GM21367 (cell line): ENCODE measurements at regions not wholly inside any gene's neighbourhood (a gene's known extent, or its start where the extent isn't known, plus 50 kb on each side); places are given as distances from the start of the nearest gene placed in this dataset.
"Not testable (repeated sequence)": the region's sequence is repeated elsewhere in the genome, so short reads cannot be mapped to it uniquely, and the experiment has no call there.

Experiments used
- ATAC-seq: cut with Tn5 transposase; IDR thresholded peaks from one replicate; pipeline ENCODE4 v1.9.1; 2021; ENCODE audit not compliant: unreplicated experiment

DNA sequence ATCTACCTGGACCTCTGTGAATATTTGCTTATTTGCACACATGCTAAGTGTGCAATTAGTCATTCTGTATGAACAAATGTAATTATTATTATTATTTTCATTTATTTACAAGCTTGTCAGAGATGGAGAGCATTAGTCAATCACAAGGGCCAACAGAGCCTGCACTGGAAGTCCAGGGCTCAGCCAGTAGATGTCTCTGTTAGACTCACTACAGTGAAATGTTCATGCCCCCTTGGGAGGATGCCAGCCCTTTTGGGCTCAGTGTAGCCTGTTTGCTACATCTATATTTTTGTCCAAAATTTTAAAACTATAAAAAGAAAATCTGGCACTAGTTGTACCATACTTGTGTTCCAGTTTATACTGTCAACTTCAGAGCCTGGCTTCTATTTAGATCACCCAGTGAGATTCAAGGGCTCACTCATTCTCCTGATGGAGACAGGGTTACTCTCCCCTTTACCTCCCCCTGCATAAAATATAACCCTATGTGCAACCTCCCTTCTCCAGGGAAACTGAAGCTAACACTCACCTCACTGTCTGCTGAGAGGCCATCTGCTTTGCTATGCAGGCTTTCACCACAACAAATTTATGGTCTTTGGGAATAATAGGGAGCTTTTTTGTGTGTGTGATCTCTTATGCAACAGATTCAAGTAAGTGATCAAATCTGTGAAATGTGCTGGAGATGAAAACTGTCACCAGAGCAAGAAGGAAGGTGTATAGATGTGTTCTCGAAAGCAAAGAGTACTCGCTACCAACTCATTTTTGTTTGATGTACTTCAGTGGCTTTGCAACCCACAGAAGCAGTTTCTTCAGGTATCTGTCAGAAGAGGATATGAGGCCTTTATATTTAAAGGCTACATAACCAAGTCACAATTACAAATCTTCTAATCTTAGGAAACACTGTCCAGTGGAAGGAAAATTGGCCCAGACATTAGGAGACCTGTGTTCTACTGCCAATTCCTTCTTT, 99.9 kb upstream of the TLE4 start:
- no peak for ATAC-seq

DNA sequence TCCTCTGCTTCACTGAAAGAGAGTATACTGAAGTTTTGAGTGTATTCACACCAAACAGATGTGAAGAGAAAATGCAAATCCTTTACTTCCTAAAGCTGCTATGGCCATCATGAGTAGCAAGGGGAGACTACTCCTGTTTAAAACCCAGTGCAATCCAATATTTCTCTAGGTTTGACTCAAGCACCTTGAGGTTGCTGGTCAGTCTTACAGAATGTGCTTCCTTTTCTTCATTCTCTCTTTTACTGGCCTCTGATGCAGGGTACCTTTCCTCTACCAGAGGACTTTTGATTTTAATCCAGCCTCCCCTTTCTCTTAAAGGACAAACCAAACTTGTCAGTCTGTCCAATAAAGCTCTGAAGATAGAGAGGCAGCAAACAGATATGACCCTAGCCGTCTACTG, 98.1 kb upstream of the TLE4 start:
- ATAC-seq: no peak

DNA sequence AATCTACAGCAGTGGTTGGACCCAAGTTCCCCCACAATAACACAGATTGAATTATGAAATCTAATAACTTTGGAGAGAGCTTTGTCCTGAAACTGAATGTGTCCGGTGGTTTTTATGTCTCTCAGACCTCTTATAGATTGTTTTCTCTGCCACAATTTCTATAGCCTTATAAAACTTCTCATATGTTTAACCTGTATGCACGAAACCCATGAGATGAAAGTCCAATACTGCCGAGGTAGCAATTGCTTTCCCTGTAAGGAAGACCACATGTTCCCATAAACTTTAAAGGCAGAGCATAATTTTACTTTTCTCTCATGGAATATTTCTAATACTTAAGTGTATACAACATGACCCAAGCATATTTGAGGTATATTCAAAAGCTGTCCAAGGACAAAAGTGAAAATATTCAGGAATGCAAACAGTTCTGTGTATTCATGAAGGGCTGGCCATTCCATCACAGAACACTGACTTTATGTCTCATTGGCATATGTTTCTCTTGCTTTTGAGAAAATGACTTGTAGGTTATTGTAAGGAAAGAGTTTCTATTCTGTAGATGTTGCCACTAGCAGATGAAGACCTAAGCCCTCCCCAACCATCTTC, 94.4 kb upstream of the TLE4 start:
- no peak for ATAC-seq

DNA sequence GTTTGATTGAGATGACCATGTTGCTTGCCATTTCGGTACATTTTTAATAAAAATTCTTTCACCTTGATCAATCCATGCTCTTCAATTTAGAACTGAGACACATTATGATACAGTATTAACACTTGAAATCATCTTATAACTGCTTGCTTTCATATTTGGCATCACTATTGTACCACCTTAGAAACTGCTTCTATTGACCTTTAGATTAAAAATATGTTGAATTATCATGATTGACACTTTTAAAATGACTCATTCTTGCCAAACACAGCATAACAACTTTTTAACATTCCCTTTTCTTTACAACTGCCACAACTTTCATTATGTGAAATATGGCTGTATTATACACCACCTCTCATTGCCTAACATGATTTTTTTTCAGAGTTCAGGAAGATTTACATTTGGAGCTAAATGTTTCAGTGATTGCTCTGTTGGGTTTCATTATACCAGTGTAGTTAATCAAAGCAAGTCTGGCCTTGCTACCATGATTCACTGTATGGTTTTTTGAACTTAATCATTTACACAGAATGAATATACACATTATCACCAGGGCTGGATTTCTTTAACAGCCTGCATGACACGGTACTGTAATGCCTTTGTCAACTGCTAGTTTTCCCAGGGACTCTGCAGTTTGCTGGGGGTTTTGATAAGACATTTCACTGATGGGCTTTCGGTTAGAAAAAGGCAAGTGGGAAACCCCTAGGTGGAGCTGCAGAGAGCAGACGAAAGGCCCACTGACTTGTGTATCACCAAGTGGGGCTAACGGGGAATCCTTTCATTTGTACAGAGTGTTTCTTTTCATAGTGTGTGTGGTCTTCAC, 93.6 kb upstream of the TLE4 start:
- peak; percentile 71 for ATAC-seq

DNA sequence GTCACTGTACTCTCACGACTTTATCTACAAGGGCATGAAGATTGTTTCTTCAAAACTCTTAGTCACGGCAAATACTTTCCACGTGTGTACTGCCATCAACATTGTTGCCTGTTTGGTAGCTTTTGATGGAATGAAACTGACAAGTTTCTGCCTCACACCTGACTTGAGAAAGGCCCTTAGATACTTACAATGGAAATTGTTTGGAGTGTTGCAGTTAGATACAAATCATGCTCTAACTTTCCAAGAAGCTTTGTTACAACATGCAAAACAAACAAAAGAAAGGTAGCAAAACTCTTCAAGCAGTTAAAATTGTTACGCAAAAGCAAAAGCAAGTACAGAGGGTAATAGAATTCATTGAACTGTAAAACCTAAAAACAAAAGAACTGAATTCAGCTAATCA, 91.1 kb upstream of the TLE4 start:
- ATAC-seq: no peak

DNA sequence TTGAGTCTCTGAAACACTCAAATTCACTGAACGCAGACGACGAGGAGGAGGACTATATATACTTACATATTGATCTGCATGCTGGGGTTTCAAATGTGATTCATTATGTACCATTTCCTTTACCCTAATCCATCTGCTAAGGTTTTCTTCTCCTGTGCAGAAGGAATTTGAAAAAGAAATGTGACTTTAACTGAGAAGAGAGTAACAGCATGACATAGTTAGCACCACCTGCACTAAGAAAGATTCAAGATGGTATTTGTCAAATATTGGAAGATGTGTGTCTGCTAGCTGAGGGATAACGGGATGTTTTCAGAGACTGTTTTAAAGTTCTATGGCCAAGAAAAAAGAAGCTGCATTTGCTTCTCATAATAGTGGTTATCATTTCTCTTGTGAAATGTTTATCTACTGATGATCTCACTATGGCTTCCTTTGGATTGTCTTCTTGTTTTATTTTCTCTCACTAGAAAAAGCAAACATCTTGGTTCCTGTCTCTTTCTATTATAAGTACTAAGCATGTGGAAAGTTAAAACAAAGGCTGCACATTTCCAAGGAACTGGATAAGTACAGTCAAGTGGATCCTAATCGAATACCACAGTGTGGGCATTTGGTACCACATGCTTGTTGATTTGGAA, 89.8 kb upstream of the TLE4 start:
- no peak for ATAC-seq

DNA sequence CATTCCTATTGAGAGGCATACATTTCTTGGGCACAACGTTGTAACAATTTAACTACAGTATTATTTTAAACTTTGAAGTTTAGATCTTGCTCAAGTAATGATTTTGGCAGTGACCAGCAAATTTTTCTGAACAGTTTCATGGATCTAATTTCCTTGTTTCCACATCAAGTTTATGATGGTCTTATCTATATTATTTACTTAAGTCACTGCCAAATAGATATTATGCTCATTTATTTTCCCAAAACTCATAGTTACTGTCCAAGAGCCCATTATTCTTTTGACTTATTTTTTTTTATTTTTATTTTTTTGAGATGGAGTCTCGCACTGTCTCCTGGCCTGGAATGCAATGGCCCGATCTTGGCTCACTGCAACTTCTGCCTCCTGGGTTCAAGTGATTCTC, 86.5 kb upstream of the TLE4 start:
- ATAC-seq: no peak

DNA sequence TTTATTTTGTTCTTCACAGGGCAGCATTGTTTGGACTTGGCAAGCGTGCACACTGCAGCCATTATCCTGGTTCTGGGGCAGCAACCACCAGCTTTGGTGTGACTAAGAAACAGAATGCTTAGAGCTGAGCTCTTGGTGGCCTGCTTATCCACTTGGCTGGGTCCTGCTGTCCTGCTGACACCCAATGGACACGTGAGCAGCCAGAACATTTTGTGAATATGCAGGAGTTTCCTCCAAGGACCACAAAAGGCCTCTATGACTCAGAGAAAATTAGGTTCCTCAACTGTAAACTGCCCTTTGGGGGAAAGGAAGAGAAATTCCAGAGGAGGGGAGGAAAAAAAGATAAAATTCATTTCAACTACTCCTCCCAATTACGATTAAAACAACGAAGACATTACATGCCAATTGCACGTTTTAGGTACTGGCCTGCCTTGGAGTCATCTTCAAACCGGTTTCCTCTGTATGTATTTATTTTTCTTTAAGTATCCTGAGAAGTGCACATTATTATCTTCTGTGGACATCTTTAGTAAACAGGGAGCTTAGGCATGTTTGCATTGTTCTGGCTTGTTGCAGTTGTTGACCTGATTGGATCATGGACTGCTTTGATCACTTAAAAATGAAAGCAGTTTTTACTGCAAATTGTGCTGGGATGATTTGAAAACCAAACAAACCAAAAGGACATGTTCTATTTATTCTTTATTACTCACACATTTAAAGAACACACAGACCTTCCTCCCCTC, 82.3 kb upstream of the TLE4 start:
- ATAC-seq: no peak

DNA sequence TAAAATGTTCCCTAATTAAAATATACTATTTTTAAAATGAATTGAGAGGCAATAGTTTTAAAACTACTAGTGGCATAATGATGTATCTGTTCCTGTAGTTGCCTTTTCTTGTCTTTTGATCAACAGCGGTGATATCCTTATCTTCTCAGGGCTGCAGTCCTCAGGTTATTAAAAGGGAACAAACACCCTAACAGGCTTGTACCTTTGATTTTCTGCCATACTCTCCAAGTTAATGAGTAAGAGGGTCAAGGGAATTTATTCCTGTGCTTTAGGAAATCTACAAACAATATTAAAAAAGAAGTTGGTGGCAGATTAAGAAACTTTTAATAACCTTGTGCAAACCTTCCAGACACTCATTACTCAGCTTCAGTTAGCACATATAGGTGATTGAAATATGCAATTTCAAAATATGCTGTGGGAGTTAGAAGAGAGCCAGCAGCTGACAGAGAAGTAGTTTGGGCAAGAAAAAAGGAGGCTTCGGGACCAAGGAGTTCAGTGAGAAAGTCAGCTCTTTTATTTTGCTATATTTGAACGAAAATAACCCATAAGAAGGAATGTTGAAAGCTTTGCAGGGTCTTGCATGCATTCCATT, 81.0 kb upstream of the TLE4 start:
- ATAC-seq: no peak

DNA sequence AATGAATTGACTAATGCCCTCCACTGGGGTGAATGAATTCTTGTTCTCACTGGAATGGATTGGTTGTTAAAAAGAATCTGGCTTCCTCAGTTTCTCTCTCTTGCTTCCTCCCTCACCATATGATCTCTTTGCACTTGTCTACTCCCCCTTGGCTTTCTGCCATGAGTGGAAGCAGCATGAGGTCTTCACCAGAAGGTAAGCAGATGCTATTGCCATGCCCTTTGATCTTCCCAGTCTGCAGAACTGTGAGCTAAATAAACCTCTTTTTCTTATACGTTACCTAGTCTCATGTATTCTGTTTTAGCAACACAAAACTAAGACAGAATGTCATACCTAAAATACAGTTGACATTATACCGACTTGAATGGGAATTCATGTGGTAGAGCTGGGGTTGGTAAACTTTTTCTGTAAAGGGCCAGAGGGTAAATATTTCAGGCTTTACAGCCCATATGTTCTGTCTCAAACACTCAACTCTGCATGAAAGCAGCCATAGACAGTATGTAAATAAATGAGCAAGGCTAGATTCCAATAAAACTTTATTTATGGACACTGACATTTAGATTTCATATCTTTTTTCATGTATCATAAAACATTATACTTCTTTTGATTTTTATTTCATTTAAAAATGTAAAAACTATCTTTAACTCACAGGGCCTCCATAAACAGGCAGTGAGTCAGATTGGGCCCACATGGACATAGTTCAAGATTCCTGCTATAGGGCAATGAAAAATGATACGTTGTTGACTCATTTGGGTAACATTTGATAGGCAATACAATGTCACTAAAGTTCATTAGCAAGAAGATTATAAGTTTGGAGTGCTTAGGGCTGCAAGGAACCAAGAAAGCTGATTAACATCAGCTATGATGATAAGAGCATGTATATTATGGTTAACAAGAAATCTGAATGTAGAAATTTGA, 79.4 kb upstream of the TLE4 start:
- ATAC-seq: no peak

DNA sequence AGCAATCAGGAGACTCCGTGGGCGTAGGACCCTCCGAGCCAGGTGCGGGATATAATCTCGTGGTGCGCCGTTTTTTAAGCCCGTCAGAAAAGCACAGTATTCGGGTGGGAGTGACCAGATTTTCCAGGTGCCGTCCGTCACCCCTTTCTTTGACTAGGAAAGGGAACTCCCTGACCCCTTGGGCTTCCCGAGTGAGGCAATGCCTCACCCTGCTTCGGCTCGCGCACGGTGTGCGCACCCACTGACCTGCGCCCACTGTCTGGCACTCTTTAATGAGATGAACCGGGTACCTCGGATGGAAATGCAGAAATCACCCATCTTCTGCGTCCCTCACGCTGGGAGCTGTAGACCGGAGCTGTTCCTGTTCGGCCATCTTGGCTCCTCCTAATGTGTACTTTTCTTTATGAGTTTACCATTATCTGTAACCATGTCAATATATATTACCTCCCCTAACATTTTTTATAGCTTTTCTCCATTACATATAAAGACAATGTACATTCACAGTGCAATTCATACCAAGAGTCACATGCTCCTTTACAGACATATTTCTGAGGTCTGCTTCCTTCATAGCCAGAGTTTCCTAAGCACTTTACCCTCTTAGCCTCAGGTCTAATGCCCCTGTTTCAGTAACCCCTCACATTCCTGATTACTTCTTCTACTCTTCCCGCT, 71.4 kb upstream of the TLE4 start:
- not testable (repeated sequence) for ATAC-seq

DNA sequence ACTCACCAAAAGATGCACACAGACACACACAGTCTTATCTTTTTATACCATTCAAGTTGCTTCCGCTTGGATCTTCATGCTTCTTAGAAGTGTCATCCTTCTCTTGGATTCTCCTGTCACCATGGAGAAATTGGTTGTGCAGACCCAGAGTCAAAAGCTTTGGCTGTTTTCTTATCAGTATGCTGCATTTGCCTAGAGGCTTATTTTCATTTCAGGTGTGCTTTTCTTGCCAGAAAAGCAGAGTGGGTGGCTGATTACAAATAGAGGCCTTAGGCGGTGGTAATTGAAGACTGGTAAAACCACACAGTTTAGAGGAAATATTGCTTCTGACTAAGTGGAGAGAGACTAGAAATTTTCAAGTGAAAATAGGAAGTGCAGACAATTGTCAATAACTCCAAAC, 70.2 kb upstream of the TLE4 start:
- ATAC-seq: no peak

DNA sequence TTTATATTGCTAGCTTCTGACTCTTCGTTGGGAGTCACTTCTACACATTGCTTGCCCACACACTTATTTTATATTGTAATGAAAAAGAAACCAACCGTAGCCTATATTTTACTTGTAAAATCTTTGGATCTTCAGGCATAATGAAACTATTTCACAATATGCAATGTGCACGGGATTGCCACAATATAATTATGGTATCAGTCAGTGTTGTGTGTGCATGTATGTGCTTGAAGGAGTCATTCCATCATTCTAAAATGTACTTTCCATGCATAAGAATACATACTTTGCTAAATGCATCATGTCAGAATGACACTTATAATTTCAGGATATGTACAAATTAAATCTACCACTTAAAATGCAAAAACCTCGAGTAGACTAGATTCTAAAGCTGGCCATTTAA, 64.0 kb upstream of the TLE4 start:
- ATAC-seq: no peak

DNA sequence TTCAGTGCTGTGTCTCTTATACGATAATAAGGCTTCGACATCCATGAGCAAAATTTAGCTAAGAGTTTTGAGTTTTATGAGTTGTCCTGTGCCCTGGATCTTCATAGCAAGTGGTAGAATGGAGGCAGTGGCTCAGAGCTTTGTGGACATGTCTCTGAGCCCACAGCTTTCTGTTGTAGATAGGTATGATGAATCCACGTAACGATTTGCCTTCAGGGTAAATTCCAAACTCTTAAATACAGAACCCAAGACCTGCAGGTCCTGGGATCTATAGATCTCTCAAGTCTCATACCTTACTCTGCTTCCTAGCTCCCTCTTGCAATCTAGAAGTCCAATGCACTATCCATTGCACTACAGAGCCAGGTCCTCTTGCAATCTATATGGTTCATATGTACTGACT, 59.5 kb upstream of the TLE4 start:
- ATAC-seq: no peak
